ENCODE measurements at regions not wholly inside any gene's neighbourhood (a gene's known extent, or its start where the extent isn't known, plus 50 kb on each side); places are given as distances from the start of the nearest gene placed in this dataset.

DNA sequence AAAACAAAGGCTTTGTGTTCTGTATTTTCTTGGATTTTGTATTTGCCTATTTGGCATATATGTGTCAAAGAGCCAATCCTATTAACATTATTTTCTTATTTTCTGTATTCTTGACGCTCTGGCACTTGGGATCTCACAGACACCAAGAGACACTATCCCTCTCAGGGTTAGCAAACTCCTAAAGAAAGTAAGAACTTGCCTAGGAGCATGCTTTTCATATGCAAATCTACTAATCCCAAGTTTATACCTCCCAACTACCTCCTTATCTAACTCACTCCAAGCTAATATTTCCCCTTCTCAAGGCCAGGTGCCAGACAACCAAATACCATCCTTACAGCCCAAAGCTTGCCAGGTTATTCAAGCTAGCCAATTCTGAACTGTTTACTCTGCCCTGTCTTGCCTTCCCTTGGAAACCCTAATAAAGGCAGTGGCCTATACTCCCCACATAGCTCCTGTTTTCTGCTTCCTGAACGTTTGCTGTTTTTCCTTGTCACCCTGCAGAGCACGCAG lies 455.4 kb upstream of the ANO3 start:
- TF ChIP-seq, protein P1, sequence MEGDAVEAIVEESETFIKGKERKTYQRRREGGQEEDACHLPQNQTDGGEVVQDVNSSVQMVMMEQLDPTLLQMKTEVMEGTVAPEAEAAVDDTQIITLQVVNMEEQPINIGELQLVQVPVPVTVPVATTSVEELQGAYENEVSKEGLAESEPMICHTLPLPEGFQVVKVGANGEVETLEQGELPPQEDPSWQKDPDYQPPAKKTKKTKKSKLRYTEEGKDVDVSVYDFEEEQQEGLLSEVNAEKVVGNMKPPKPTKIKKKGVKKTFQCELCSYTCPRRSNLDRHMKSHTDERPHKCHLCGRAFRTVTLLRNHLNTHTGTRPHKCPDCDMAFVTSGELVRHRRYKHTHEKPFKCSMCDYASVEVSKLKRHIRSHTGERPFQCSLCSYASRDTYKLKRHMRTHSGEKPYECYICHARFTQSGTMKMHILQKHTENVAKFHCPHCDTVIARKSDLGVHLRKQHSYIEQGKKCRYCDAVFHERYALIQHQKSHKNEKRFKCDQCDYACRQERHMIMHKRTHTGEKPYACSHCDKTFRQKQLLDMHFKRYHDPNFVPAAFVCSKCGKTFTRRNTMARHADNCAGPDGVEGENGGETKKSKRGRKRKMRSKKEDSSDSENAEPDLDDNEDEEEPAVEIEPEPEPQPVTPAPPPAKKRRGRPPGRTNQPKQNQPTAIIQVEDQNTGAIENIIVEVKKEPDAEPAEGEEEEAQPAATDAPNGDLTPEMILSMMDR (IDR thresholded peaks at IDR 0.05; ENCODE audit: low read depth, low read length, missing control alignments): no peak
- in situ Hi-C loops (cut with HindIII; ENCODE audit: low sequenced_read_pairs): no loop called here
- DNase-seq (ENCODE audit: low read depth): no peak
- H3K4me3 ChIP-seq (ENCODE audit: low read depth, low read length): no peak overlapping the region

DNA sequence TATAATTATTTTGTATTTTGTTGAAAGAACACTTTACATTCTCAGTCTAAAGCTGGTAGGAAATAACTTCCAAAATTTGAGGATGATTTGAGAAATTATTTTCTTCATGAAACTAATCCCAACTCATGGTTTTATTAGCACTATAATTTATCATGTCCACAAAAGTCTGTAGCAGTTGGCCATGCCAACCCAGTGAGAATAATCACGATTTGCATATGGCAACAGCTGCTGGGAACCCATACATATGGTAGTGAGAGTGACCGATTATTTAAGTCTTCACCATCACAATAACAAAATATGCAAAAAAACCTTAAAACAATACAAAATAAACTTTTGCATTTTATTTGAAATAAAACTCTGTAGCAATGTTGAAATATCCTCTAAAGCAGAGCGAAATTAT lies 445.9 kb upstream of the ANO3 start:
- TF ChIP-seq, protein P1 (IDR thresholded peaks at IDR 0.05; ENCODE audit: low read depth, low read length, missing control alignments): no peak
- in situ Hi-C loops (cut with HindIII; ENCODE audit: low sequenced_read_pairs): no loop called here
- no peak overlapping the region for H3K4me3 ChIP-seq (ENCODE audit: low read depth, low read length)
- no peak for DNase-seq (ENCODE audit: low read depth)

DNA sequence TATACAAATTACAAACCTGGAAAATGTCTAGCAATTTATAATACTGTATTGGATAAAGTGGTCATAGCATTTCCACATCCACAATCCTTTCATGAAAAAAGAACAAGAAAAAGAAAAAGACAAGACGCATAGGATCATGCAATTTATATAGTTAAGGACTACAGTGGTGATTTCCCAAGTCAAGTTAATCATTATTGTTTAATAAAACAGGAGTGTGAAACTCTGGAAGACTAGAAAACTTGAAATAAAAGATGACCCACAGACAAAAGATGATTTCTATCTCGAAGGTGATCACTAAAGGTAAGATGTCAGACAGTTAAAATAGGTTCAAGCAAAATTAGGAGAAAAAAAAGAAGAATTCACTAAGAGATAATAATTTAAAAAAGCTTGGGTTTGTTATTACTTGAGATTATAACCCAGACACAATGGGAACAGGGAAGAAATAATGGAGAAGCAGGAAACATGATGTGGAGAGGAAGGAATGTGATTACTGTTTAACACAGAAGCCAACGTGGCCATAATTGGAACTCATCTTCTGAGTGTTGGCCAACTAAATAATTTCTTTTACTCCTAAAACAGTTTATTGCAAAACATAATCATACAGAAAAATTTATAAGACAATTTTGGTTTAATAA lies 441.2 kb upstream of the ANO3 start:
- no peak for DNase-seq (ENCODE audit: low read depth)
- in situ Hi-C loops (cut with HindIII; ENCODE audit: low sequenced_read_pairs): no loop called here
- TF ChIP-seq, protein P1 (IDR thresholded peaks at IDR 0.05; ENCODE audit: low read depth, low read length, missing control alignments): no peak
- H3K4me3 ChIP-seq (ENCODE audit: low read depth, low read length): no peak overlapping the region

GRCh38 chr11:25891960-25892359 lies 440.0 kb upstream of the ANO3 start:
- no peak for DNase-seq (ENCODE audit: low read depth)
- TF ChIP-seq, protein P1 (IDR thresholded peaks at IDR 0.05; ENCODE audit: low read depth, low read length, missing control alignments): no peak

GRCh38 chr11:25899617-25900160 lies 432.2 kb upstream of the ANO3 start:
- in situ Hi-C loops (cut with HindIII; ENCODE audit: low sequenced_read_pairs): no loop called here
- TF ChIP-seq, protein P1 (IDR thresholded peaks at IDR 0.05; ENCODE audit: low read depth, low read length, missing control alignments): no peak
- no peak for DNase-seq (ENCODE audit: low read depth)
- H3K4me3 ChIP-seq (ENCODE audit: low read depth, low read length): no peak overlapping the region

More at GRCh38 chr11:25891960-25892359, 440.0 kb upstream of the ANO3 start:
- in situ Hi-C loops (cut with HindIII; ENCODE audit: low sequenced_read_pairs): no loop called here
- H3K4me3 ChIP-seq (ENCODE audit: low read depth, low read length): no peak overlapping the region

DNA sequence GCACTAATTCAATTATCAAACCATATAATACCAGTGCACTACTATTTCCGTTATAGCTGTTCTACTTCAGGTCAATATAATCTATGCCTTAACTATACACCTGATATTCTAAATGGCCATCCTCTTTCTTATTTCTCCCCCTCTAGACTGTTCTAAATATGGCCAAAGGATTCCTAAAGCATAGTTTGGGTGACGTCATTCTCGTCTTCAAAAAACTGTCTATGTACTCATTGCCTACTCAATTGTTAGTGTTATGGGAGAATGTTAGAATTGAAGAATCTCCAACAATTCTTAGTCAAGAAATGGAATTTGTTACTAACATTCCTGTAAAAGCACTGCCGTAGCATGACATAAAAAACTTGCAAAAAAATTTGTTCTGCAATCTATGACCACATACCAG lies 431.1 kb upstream of the ANO3 start:
- TF ChIP-seq, protein P1 (IDR thresholded peaks at IDR 0.05; ENCODE audit: low read depth, low read length, missing control alignments): no peak
- in situ Hi-C loops (cut with HindIII; ENCODE audit: low sequenced_read_pairs): no loop called here
- DNase-seq (ENCODE audit: low read depth): no peak
- no peak overlapping the region for H3K4me3 ChIP-seq (ENCODE audit: low read depth, low read length)
